GM23338 (cell line): ENCODE measurements at regions not wholly inside any gene's neighbourhood (a gene's known extent, or its start where the extent isn't known, plus 50 kb on each side); places are given as distances from the start of the nearest gene placed in this dataset.

Source experiments
- ATAC-seq: fragments of 200-7000 bp; cut with Tn5 transposase; 3 replicates; pipeline ENCODE4 v1.9.1; 2020
- DNase-seq: peaks from one replicate; pipeline ENCODE4 v3.0.0-alpha.2; 2015; ENCODE audit warnings: low spot score
- H2AFZ ChIP-seq: fragments of 200-600 bp; sonication (generic); 2 replicates; pipeline ENCODE4 v1.8.0; 2016; ENCODE audit warnings: antibody characterized with exemption, mild to moderate bottlenecking, moderate library complexity
- H3F3A ChIP-seq: fragments of 200-600 bp; sonication (generic); replicated peaks from 2 replicates; pipeline ENCODE4 v1.8.0; 2017; ENCODE audit warnings: antibody characterized with exemption, mixed run types, low read depth
- H3K27ac ChIP-seq: fragments of 200-600 bp; sonication (generic); 2 replicates; pipeline ENCODE4 v1.6.1; 2016; ENCODE audit warnings: low read depth
- H3K27me3 ChIP-seq: fragments of 200-600 bp; sonication (generic); 2 replicates; pipeline ENCODE4 v1.8.0; 2016; ENCODE audit warnings: mild to moderate bottlenecking, mixed run types, moderate library complexity; ENCODE audit not compliant: insufficient read depth
- H3K36me3 ChIP-seq: fragments of 200-600 bp; sonication (generic); 2 replicates; pipeline ENCODE4 v1.8.0; 2016; ENCODE audit warnings: mild to moderate bottlenecking; ENCODE audit not compliant: insufficient read depth
- H3K4me1 ChIP-seq: fragments of 200-600 bp; sonication (generic); 2 replicates; pipeline ENCODE4 v1.8.0; 2016; ENCODE audit warnings: mild to moderate bottlenecking, moderate library complexity; ENCODE audit not compliant: insufficient read depth
- H3K4me2 ChIP-seq: fragments of 200-600 bp; sonication (generic); 2 replicates; pipeline ENCODE4 v1.7.1; 2017; ENCODE audit warnings: mixed run types
- H3K4me3 ChIP-seq: fragments of 200-600 bp; sonication (generic); 2 replicates; pipeline ENCODE4 v1.6.1; 2016; ENCODE audit warnings: mixed run types
- H3K79me2 ChIP-seq: fragments of 200-600 bp; sonication (generic); replicated peaks from 2 replicates; pipeline ENCODE4 v1.8.0; 2017; ENCODE audit warnings: mild to moderate bottlenecking; ENCODE audit not compliant: insufficient read depth
- H3K9me2 ChIP-seq: fragments of 200-600 bp; sonication (generic); 2 replicates; pipeline ENCODE4 v1.8.0; 2017; ENCODE audit not compliant: insufficient read depth
- H4K20me1 ChIP-seq: fragments of 200-600 bp; sonication (generic); replicated peaks from 2 replicates; pipeline ENCODE4 v1.8.0; 2017; ENCODE audit warnings: mild to moderate bottlenecking; ENCODE audit not compliant: insufficient read depth
- H3K27ac Mint-ChIP-seq: 2 replicates; pipeline ENCODE4 v1.8.0; 2020; ENCODE audit warnings: inconsistent platforms, mild to moderate bottlenecking, moderate library complexity, mixed read lengths
- H3K27me3 Mint-ChIP-seq: 3 replicates; pipeline ENCODE4 v1.8.0; 2022; ENCODE audit warnings: low read depth, mild to moderate bottlenecking, moderate library complexity, mixed read lengths, inconsistent platforms; ENCODE audit not compliant: insufficient read depth, poor library complexity
- H3K36me3 Mint-ChIP-seq: 3 replicates; pipeline ENCODE4 v1.8.0; 2021; ENCODE audit warnings: low read depth, mild to moderate bottlenecking, inconsistent platforms, moderate library complexity, mixed read lengths
- H3K4me1 Mint-ChIP-seq: 3 replicates; pipeline ENCODE4 v1.8.0; 2020; ENCODE audit warnings: mild to moderate bottlenecking, inconsistent platforms, mixed read lengths
- H3K4me3 Mint-ChIP-seq: 3 replicates; pipeline ENCODE4 v1.8.0; 2021; ENCODE audit warnings: moderate library complexity, mild to moderate bottlenecking, inconsistent platforms, mixed read lengths
- H3K9me3 Mint-ChIP-seq: 3 replicates; pipeline ENCODE4 v1.8.0; 2020; ENCODE audit warnings: moderate library complexity, mild to moderate bottlenecking, inconsistent platforms, mixed read lengths
- CREB1 ChIP-seq: fragments of 250-450 bp; sonication (Bioruptor Pico); IDR thresholded peaks from 2 replicates; pipeline ENCODE4 v1.5.0; 2020; ENCODE audit warnings: low read depth, mild to moderate bottlenecking, moderate library complexity
- ETS1 ChIP-seq: IDR thresholded peaks from 2 replicates; pipeline ENCODE4 v1.6.1; 2016; ENCODE audit warnings: antibody characterized with exemption
- EZH2 ChIP-seq: fragments of 200-600 bp; sonication (generic); IDR thresholded peaks from one replicate; pipeline ENCODE4 v1.8.0; 2017; ENCODE audit warnings: antibody characterized with exemption, mild to moderate bottlenecking, low read depth; ENCODE audit not compliant: unreplicated experiment
- EZH2phosphoT487 ChIP-seq: fragments of 200-600 bp; sonication (generic); IDR thresholded peaks from one replicate; pipeline ENCODE4 v1.8.1; 2018; ENCODE audit warnings: antibody characterized with exemption; ENCODE audit not compliant: unreplicated experiment
- JUNB ChIP-seq: IDR thresholded peaks from one replicate; pipeline ENCODE4 v1.6.1; 2016; ENCODE audit warnings: antibody characterized with exemption; ENCODE audit not compliant: unreplicated experiment
- NANOG ChIP-seq: IDR thresholded peaks from 2 replicates; pipeline ENCODE4 v1.6.1; 2016; ENCODE audit warnings: antibody characterized with exemption, borderline replicate concordance
- POLR2AphosphoS5 ChIP-seq: IDR thresholded peaks from 2 replicates; pipeline ENCODE4 v1.6.1; 2016; ENCODE audit warnings: antibody characterized with exemption, low read depth
- REST ChIP-seq: IDR thresholded peaks from one replicate; pipeline ENCODE4 v1.6.1; 2018; ENCODE audit warnings: antibody characterized with exemption; ENCODE audit not compliant: unreplicated experiment
- STAT1 ChIP-seq: IDR thresholded peaks from one replicate; pipeline ENCODE4 v1.6.1; 2016; ENCODE audit warnings: antibody characterized with exemption; ENCODE audit not compliant: unreplicated experiment
- ZNF114 ChIP-seq: fragments of 250-450 bp; sonication (Bioruptor Pico); IDR thresholded peaks from 2 replicates; pipeline ENCODE4 v1.5.0; 2020; ENCODE audit warnings: mild to moderate bottlenecking, moderate library complexity
- TF ChIP-seq, protein P1 (sequence below), 2 experiments: fragments of 200-600 bp in 1 of 2; sonication (generic) in 1 of 2; conservative IDR thresholded peaks; 2 replicates each; pipeline versions ENCODE4 v1.5.1 to v1.6.1; 2016 to 2017; ENCODE audit warnings: antibody characterized with exemption in 2 of 2, low read depth in 2 of 2, mild to moderate bottlenecking in 2 of 2, moderate library complexity in 1 of 2

GRCh38 chr9:16193066-16193465 is 640.2 kb downstream of the CCDC171 start:
- H3K27me3 ChIP-seq, result no peaks in the 10 kb centered on the region
- DNase-seq, result no peak
- H3K36me3 Mint-ChIP-seq, result no peaks in the 10 kb centered on the region
- peak overlapping the region; percentile 64 for H2AFZ ChIP-seq
- no peak overlapping the region; the same call in 2 of the 3 replicates for H3K4me3 Mint-ChIP-seq
- no peak for ATAC-seq
- no peak overlapping the region for H3K27ac ChIP-seq
- H3F3A ChIP-seq, result no peaks in the 10 kb centered on the region
- H3K4me2 ChIP-seq, result peak overlapping the region; percentile 64
- peaks cover 4% of the 10 kb centered on the region for H3K27me3 Mint-ChIP-seq
- H3K9me3 Mint-ChIP-seq, result peaks cover 12% of the 10 kb centered on the region; the same call in 2 of the 3 replicates
- peaks cover 11% of the 10 kb centered on the region for H3K4me1 ChIP-seq
- no peaks in the 10 kb centered on the region for H4K20me1 ChIP-seq
- H3K79me2 ChIP-seq, result no peaks in the 10 kb centered on the region
- H3K4me1 Mint-ChIP-seq, result peaks cover 15% of the 10 kb centered on the region
- no peak overlapping the region for H3K4me3 ChIP-seq
- no peak for TF ChIP-seq EZH2
- TF ChIP-seq STAT1, result no peak
- no peak for TF ChIP-seq CREB1 (CRISPR knock-in tag)
- TF ChIP-seq EZH2phosphoT487, result no peak
- no peak for TF ChIP-seq NANOG
- TF ChIP-seq ETS1, result no peak
- no peak for TF ChIP-seq ZNF114
- TF ChIP-seq JUNB, result no peak
- TF ChIP-seq, protein P1, sequence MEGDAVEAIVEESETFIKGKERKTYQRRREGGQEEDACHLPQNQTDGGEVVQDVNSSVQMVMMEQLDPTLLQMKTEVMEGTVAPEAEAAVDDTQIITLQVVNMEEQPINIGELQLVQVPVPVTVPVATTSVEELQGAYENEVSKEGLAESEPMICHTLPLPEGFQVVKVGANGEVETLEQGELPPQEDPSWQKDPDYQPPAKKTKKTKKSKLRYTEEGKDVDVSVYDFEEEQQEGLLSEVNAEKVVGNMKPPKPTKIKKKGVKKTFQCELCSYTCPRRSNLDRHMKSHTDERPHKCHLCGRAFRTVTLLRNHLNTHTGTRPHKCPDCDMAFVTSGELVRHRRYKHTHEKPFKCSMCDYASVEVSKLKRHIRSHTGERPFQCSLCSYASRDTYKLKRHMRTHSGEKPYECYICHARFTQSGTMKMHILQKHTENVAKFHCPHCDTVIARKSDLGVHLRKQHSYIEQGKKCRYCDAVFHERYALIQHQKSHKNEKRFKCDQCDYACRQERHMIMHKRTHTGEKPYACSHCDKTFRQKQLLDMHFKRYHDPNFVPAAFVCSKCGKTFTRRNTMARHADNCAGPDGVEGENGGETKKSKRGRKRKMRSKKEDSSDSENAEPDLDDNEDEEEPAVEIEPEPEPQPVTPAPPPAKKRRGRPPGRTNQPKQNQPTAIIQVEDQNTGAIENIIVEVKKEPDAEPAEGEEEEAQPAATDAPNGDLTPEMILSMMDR (conservative IDR thresholded peaks at IDR 0.05; ENCODE audit: low read depth in 2 of 2), result no peak
- no peaks in the 10 kb centered on the region for H3K36me3 ChIP-seq
- no peaks in the 10 kb centered on the region; the same call in 1 of the 2 replicates for H3K9me2 ChIP-seq
- no peak overlapping the region; the same call in 1 of the 2 replicates for H3K27ac Mint-ChIP-seq

DNA sequence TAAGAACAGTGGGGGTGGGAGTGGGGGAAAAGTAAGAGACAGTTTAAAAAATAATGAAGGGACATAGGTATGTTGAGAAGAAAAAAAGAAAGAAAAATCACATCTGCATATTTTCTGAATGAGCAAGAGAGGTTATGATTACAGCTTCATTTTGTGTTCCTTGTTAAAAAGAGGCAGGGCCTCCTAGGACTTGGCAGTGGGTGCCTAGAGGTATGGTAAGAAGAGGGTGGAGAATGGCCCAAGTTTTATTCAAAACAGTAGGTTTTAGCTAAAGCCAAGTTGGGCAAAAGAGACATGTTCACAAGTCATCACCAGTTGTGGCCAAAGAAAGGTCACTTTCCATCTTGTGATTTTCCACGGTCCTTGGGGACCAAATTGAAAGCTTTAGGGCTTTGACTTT is 643.4 kb downstream of the CCDC171 start:
- Histone ChIP-seq H3F3A (no peaks in the 10 kb centered on the region), H3K27me3 (no peaks in the 10 kb centered on the region), H3K27ac (no peak overlapping the region), H3K4me3 (no peak overlapping the region), H3K9me2 (no peaks in the 10 kb centered on the region; the same call in 1 of the 2 replicates), H2AFZ (no peak overlapping the region), H4K20me1 (no peaks in the 10 kb centered on the region), H3K79me2 (no peaks in the 10 kb centered on the region), H3K4me2 (no peak overlapping the region), H3K4me1 (peaks cover 11% of the 10 kb centered on the region), H3K36me3 (no peaks in the 10 kb centered on the region)
- no peak for DNase-seq
- H3K27ac Mint-ChIP-seq, result no peak overlapping the region
- no peaks in the 10 kb centered on the region for H3K36me3 Mint-ChIP-seq
- no peaks in the 10 kb centered on the region; the same call in 2 of the 3 replicates for H3K9me3 Mint-ChIP-seq
- ATAC-seq, result no peak
- peaks cover 15% of the 10 kb centered on the region for H3K4me1 Mint-ChIP-seq
- H3K4me3 Mint-ChIP-seq, result no peak overlapping the region
- peaks cover 4% of the 10 kb centered on the region for H3K27me3 Mint-ChIP-seq
- TF ChIP-seq STAT1 (no peak), ZNF114 (no peak), POLR2AphosphoS5 (no peak), NANOG (no peak), ETS1 (no peak), EZH2phosphoT487 (no peak), REST (no peak)
- TF ChIP-seq, protein P1 (conservative IDR thresholded peaks at IDR 0.05; ENCODE audit: low read depth in 2 of 2), result no peak
